GM23338 (cell line): ENCODE measurements at regions not wholly inside any gene's neighbourhood (a gene's known extent, or its start where the extent isn't known, plus 50 kb on each side); places are given as distances from the start of the nearest gene placed in this dataset.

Experiments
- ATAC-seq: fragments of 200-7000 bp; cut with Tn5 transposase; 3 replicates; pipeline ENCODE4 v1.9.1; 2020
- DNase-seq: peaks from one replicate; pipeline ENCODE4 v3.0.0-alpha.2; 2015; ENCODE audit warnings: low spot score
- H2AFZ ChIP-seq: fragments of 200-600 bp; sonication (generic); 2 replicates; pipeline ENCODE4 v1.8.0; 2016; ENCODE audit warnings: antibody characterized with exemption, mild to moderate bottlenecking, moderate library complexity
- H3F3A ChIP-seq: fragments of 200-600 bp; sonication (generic); replicated peaks from 2 replicates; pipeline ENCODE4 v1.8.0; 2017; ENCODE audit warnings: antibody characterized with exemption, mixed run types, low read depth
- H3K27ac ChIP-seq: fragments of 200-600 bp; sonication (generic); 2 replicates; pipeline ENCODE4 v1.6.1; 2016; ENCODE audit warnings: low read depth
- H3K27me3 ChIP-seq: fragments of 200-600 bp; sonication (generic); 2 replicates; pipeline ENCODE4 v1.8.0; 2016; ENCODE audit warnings: mild to moderate bottlenecking, mixed run types, moderate library complexity; ENCODE audit not compliant: insufficient read depth
- H3K36me3 ChIP-seq: fragments of 200-600 bp; sonication (generic); 2 replicates; pipeline ENCODE4 v1.8.0; 2016; ENCODE audit warnings: mild to moderate bottlenecking; ENCODE audit not compliant: insufficient read depth
- H3K4me1 ChIP-seq: fragments of 200-600 bp; sonication (generic); 2 replicates; pipeline ENCODE4 v1.8.0; 2016; ENCODE audit warnings: mild to moderate bottlenecking, moderate library complexity; ENCODE audit not compliant: insufficient read depth
- H3K4me2 ChIP-seq: fragments of 200-600 bp; sonication (generic); 2 replicates; pipeline ENCODE4 v1.7.1; 2017; ENCODE audit warnings: mixed run types
- H3K4me3 ChIP-seq: fragments of 200-600 bp; sonication (generic); 2 replicates; pipeline ENCODE4 v1.6.1; 2016; ENCODE audit warnings: mixed run types
- H3K79me2 ChIP-seq: fragments of 200-600 bp; sonication (generic); replicated peaks from 2 replicates; pipeline ENCODE4 v1.8.0; 2017; ENCODE audit warnings: mild to moderate bottlenecking; ENCODE audit not compliant: insufficient read depth
- H3K9me2 ChIP-seq: fragments of 200-600 bp; sonication (generic); 2 replicates; pipeline ENCODE4 v1.8.0; 2017; ENCODE audit not compliant: insufficient read depth
- H4K20me1 ChIP-seq: fragments of 200-600 bp; sonication (generic); replicated peaks from 2 replicates; pipeline ENCODE4 v1.8.0; 2017; ENCODE audit warnings: mild to moderate bottlenecking; ENCODE audit not compliant: insufficient read depth
- H3K27ac Mint-ChIP-seq: 2 replicates; pipeline ENCODE4 v1.8.0; 2020; ENCODE audit warnings: inconsistent platforms, mild to moderate bottlenecking, moderate library complexity, mixed read lengths
- H3K27me3 Mint-ChIP-seq: 3 replicates; pipeline ENCODE4 v1.8.0; 2022; ENCODE audit warnings: low read depth, mild to moderate bottlenecking, moderate library complexity, mixed read lengths, inconsistent platforms; ENCODE audit not compliant: insufficient read depth, poor library complexity
- H3K36me3 Mint-ChIP-seq: 3 replicates; pipeline ENCODE4 v1.8.0; 2021; ENCODE audit warnings: low read depth, mild to moderate bottlenecking, inconsistent platforms, moderate library complexity, mixed read lengths
- H3K4me1 Mint-ChIP-seq: 3 replicates; pipeline ENCODE4 v1.8.0; 2020; ENCODE audit warnings: mild to moderate bottlenecking, inconsistent platforms, mixed read lengths
- H3K4me3 Mint-ChIP-seq: 3 replicates; pipeline ENCODE4 v1.8.0; 2021; ENCODE audit warnings: moderate library complexity, mild to moderate bottlenecking, inconsistent platforms, mixed read lengths
- H3K9me3 Mint-ChIP-seq: 3 replicates; pipeline ENCODE4 v1.8.0; 2020; ENCODE audit warnings: moderate library complexity, mild to moderate bottlenecking, inconsistent platforms, mixed read lengths
- CREB1 ChIP-seq: fragments of 250-450 bp; sonication (Bioruptor Pico); IDR thresholded peaks from 2 replicates; pipeline ENCODE4 v1.5.0; 2020; ENCODE audit warnings: low read depth, mild to moderate bottlenecking, moderate library complexity
- CTCF ChIP-seq, 2 experiments: fragments of 200-600 bp in 1 of 2; sonication (generic) in 1 of 2; conservative IDR thresholded peaks; 2 replicates each; pipeline versions ENCODE4 v1.5.1 to v1.6.1; 2016 to 2017; ENCODE audit warnings: antibody characterized with exemption in 2 of 2, low read depth in 2 of 2, mild to moderate bottlenecking in 2 of 2, moderate library complexity in 1 of 2
- ETS1 ChIP-seq: IDR thresholded peaks from 2 replicates; pipeline ENCODE4 v1.6.1; 2016; ENCODE audit warnings: antibody characterized with exemption
- EZH2 ChIP-seq: fragments of 200-600 bp; sonication (generic); IDR thresholded peaks from one replicate; pipeline ENCODE4 v1.8.0; 2017; ENCODE audit warnings: antibody characterized with exemption, mild to moderate bottlenecking, low read depth; ENCODE audit not compliant: unreplicated experiment
- JUNB ChIP-seq: IDR thresholded peaks from one replicate; pipeline ENCODE4 v1.6.1; 2016; ENCODE audit warnings: antibody characterized with exemption; ENCODE audit not compliant: unreplicated experiment
- NANOG ChIP-seq: IDR thresholded peaks from 2 replicates; pipeline ENCODE4 v1.6.1; 2016; ENCODE audit warnings: antibody characterized with exemption, borderline replicate concordance
- POLR2AphosphoS5 ChIP-seq: IDR thresholded peaks from 2 replicates; pipeline ENCODE4 v1.6.1; 2016; ENCODE audit warnings: antibody characterized with exemption, low read depth
- REST ChIP-seq: IDR thresholded peaks from one replicate; pipeline ENCODE4 v1.6.1; 2018; ENCODE audit warnings: antibody characterized with exemption; ENCODE audit not compliant: unreplicated experiment
- ZNF462 ChIP-seq: fragments of 250-450 bp; sonication (Bioruptor Pico); IDR thresholded peaks from 2 replicates; pipeline ENCODE4 v1.5.0; 2020; ENCODE audit warnings: mild to moderate bottlenecking, moderate library complexity

GRCh38 chr9:27671636-27672035, 98.4 kb upstream of the C9orf72 start:
- H3K79me2 ChIP-seq = no peaks in the 10 kb centered on the region
- no peak overlapping the region for H2AFZ ChIP-seq
- TF ChIP-seq NANOG (no peak), CTCF (conservative IDR thresholded peaks at IDR 0.05; ENCODE audit: low read depth in 2 of 2) (no peak), EZH2 (no peak)
- no peak overlapping the region for H3K27ac ChIP-seq
- no peaks in the 10 kb centered on the region for H3K36me3 ChIP-seq
- no peaks in the 10 kb centered on the region for H3F3A ChIP-seq
- no peaks in the 10 kb centered on the region for H3K27me3 ChIP-seq
- H3K4me2 ChIP-seq = no peak overlapping the region
- H3K36me3 Mint-ChIP-seq = no peaks in the 10 kb centered on the region
- no peaks in the 10 kb centered on the region for H4K20me1 ChIP-seq
- no peak overlapping the region for H3K4me3 ChIP-seq
- no peaks in the 10 kb centered on the region for H3K9me2 ChIP-seq
- H3K9me3 Mint-ChIP-seq = no peaks in the 10 kb centered on the region; the same call in 2 of the 3 replicates
- no peak for ATAC-seq
- DNase-seq = no peak
- H3K4me1 Mint-ChIP-seq = peaks cover 36% of the 10 kb centered on the region
- peaks cover 29% of the 10 kb centered on the region; the same call in 1 of the 2 replicates for H3K4me1 ChIP-seq
- no peak overlapping the region for H3K4me3 Mint-ChIP-seq
- H3K27ac Mint-ChIP-seq = no peak overlapping the region
- peaks cover 6% of the 10 kb centered on the region for H3K27me3 Mint-ChIP-seq

GRCh38 chr9:27672718-27673117, 99.4 kb upstream of the C9orf72 start:
- peaks cover 6% of the 10 kb centered on the region for H3K27me3 Mint-ChIP-seq
- Histone ChIP-seq H3K4me2 (0 out of 2 replicates have a peak overlapping the region, but pooled peaks have one; percentile 33), H3K27me3 (no peaks in the 10 kb centered on the region), H3K79me2 (no peaks in the 10 kb centered on the region), H3K36me3 (no peaks in the 10 kb centered on the region), H4K20me1 (no peaks in the 10 kb centered on the region), H3K4me1 (peaks cover 29% of the 10 kb centered on the region; the same call in 1 of the 2 replicates), H3K9me2 (no peaks in the 10 kb centered on the region), H3K27ac (no peak overlapping the region), H2AFZ (no peak overlapping the region), H3K4me3 (no peak overlapping the region), H3F3A (no peaks in the 10 kb centered on the region)
- no peaks in the 10 kb centered on the region for H3K36me3 Mint-ChIP-seq
- H3K4me3 Mint-ChIP-seq = no peak overlapping the region
- DNase-seq (no peak), ATAC-seq (no peak; the same call in 2 of the 3 replicates)
- H3K27ac Mint-ChIP-seq = no peak overlapping the region
- no peaks in the 10 kb centered on the region; the same call in 2 of the 3 replicates for H3K9me3 Mint-ChIP-seq
- H3K4me1 Mint-ChIP-seq = peaks cover 36% of the 10 kb centered on the region
- TF ChIP-seq EZH2 (no peak), REST (no peak), ZNF462 (CRISPR knock-in tag) (no peak), JUNB (no peak), CREB1 (CRISPR knock-in tag) (no peak), ETS1 (no peak), POLR2AphosphoS5 (no peak)
